ENCODE measurements at regions not wholly inside any gene's neighbourhood (a gene's known extent, or its start where the extent isn't known, plus 50 kb on each side); places are given as distances from the start of the nearest gene placed in this dataset.

DNA sequence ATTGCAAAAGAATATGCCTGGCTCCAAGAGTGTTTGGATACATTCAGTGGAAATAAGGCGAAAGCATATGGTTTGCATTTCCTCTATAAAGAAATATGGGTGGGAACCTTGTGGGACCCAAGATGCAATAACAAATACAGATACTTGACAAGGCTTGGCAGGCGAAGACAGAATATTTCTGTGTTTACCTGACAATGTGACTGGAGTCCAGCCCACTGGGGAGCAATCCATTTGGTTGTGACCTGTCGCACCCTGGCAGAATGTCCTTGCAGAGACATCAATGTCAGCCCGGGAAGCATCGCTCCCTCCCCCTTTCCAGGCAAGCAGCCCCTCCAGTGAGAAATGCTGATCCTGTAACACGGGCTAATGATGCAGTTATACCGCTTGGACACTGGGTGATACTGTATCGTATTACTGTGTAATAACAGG is 296.6 kb downstream of the MAF start:
- POLR2A ChIA-PET, result no interaction called here
- CTCF ChIA-PET, result no interaction called here
- no peak overlapping the region for H3K4me3 ChIP-seq (ENCODE audit: low read depth, low read length)
- no peaks in the 10 kb centered on the region for H3K9me3 ChIP-seq (ENCODE audit: control insufficient read depth, insufficient read depth, low read depth, low read length)
- no peaks in the 10 kb centered on the region for H3K4me1 ChIP-seq (ENCODE audit: control insufficient read depth, insufficient read depth, low read length)
- TF ChIP-seq ZNF19 (tag by site-specific recombination; IDR thresholded peaks at IDR 0.05; ENCODE audit: low read depth), result no peak
- TF ChIP-seq ZNF558 (tag by site-specific recombination; IDR thresholded peaks at IDR 0.05), result no peak
- TF ChIP-seq ZBTB20 (tag by site-specific recombination; IDR thresholded peaks at IDR 0.05), result no peak
- TF ChIP-seq ZNF202 (tag by site-specific recombination; IDR thresholded peaks at IDR 0.05; ENCODE audit: borderline replicate concordance), result no peak
- no peak for TF ChIP-seq ZNF555 (tag by site-specific recombination; conservative IDR thresholded peaks at IDR 0.05)
- TF ChIP-seq, protein P1, sequence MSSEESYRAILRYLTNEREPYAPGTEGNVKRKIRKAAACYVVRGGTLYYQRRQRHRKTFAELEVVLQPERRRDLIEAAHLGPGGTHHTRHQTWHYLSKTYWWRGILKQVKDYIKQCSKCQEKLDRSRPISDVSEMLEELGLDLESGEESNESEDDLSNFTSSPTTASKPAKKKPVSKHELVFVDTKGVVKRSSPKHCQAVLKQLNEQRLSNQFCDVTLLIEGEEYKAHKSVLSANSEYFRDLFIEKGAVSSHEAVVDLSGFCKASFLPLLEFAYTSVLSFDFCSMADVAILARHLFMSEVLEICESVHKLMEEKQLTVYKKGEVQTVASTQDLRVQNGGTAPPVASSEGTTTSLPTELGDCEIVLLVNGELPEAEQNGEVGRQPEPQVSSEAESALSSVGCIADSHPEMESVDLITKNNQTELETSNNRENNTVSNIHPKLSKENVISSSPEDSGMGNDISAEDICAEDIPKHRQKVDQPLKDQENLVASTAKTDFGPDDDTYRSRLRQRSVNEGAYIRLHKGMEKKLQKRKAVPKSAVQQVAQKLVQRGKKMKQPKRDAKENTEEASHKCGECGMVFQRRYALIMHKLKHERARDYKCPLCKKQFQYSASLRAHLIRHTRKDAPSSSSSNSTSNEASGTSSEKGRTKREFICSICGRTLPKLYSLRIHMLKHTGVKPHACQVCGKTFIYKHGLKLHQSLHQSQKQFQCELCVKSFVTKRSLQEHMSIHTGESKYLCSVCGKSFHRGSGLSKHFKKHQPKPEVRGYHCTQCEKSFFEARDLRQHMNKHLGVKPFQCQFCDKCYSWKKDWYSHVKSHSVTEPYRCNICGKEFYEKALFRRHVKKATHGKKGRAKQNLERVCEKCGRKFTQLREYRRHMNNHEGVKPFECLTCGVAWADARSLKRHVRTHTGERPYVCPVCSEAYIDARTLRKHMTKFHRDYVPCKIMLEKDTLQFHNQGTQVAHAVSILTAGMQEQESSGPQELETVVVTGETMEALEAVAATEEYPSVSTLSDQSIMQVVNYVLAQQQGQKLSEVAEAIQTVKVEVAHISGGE (tag by site-specific recombination; conservative IDR thresholded peaks at IDR 0.05; ENCODE audit: low read depth), result no peak
- TF ChIP-seq SETDB1 (IDR thresholded peaks at IDR 0.05; ENCODE audit: insufficient read length, low read length), result no peak
- TF ChIP-seq ZNF366 (tag by site-specific recombination; conservative IDR thresholded peaks at IDR 0.05), result no peak
- no peak for TF ChIP-seq ZNF837 (tag by site-specific recombination; IDR thresholded peaks at IDR 0.05)
- TF ChIP-seq, protein P2, sequence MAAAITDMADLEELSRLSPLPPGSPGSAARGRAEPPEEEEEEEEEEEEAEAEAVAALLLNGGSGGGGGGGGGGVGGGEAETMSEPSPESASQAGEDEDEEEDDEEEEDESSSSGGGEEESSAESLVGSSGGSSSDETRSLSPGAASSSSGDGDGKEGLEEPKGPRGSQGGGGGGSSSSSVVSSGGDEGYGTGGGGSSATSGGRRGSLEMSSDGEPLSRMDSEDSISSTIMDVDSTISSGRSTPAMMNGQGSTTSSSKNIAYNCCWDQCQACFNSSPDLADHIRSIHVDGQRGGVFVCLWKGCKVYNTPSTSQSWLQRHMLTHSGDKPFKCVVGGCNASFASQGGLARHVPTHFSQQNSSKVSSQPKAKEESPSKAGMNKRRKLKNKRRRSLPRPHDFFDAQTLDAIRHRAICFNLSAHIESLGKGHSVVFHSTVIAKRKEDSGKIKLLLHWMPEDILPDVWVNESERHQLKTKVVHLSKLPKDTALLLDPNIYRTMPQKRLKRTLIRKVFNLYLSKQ (tag by site-specific recombination; IDR thresholded peaks at IDR 0.05; ENCODE audit: borderline replicate concordance), result no peak
- TF ChIP-seq, protein P3, sequence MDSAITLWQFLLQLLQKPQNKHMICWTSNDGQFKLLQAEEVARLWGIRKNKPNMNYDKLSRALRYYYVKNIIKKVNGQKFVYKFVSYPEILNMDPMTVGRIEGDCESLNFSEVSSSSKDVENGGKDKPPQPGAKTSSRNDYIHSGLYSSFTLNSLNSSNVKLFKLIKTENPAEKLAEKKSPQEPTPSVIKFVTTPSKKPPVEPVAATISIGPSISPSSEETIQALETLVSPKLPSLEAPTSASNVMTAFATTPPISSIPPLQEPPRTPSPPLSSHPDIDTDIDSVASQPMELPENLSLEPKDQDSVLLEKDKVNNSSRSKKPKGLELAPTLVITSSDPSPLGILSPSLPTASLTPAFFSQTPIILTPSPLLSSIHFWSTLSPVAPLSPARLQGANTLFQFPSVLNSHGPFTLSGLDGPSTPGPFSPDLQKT (IDR thresholded peaks at IDR 0.05; ENCODE audit: borderline replicate concordance, low read depth, low read length), result no peak
- TF ChIP-seq ZNF777 (tag by site-specific recombination; IDR thresholded peaks at IDR 0.05; ENCODE audit: borderline replicate concordance), result no peak
- H3K36me3 ChIP-seq (ENCODE audit: control insufficient read depth in 2 of 2, insufficient read depth in 1 of 2, low read length in 2 of 2), result no peaks in the 10 kb centered on the region
- no peak overlapping the region for H3K27ac ChIP-seq (ENCODE audit: extremely low read depth, low read depth, low read length)

DNA sequence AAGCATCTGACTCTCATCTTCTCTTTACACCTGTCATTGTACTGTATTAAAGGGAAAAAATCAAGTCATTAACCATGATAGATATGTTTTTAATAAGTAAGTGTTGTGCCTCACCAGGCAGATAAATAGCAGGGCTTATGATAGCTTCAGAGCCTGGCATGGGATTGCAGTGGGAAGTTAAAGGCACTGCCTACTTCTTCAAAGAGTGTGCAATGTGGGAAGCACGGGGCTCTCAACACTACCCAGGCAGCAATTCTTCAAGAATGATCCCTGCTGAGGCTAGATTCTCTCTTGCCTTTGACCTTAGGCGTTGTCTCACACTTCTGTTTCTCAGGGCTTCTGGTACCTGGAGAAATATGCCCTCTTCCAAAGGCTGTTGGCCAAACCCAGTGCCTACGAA is 297.3 kb downstream of the MAF start:
- no peaks in the 10 kb centered on the region for H3K9me3 ChIP-seq (ENCODE audit: control insufficient read depth, insufficient read depth, low read depth, low read length)
- POLR2A ChIA-PET, result no interaction called here

More for the DNA sequence above, 297.3 kb downstream of the MAF start:
- no peak overlapping the region for H3K27ac ChIP-seq (ENCODE audit: extremely low read depth, low read depth, low read length)
- no peaks in the 10 kb centered on the region for H3K36me3 ChIP-seq (ENCODE audit: control insufficient read depth in 2 of 2, insufficient read depth in 1 of 2, low read length in 2 of 2)
- no peak overlapping the region for H3K4me3 ChIP-seq (ENCODE audit: low read depth, low read length)
- CTCF ChIA-PET, result no interaction called here
- H3K4me1 ChIP-seq (ENCODE audit: control insufficient read depth, insufficient read depth, low read length), result no peaks in the 10 kb centered on the region
- no peak for TF ChIP-seq ZBTB21 (tag by site-specific recombination; IDR thresholded peaks at IDR 0.05)
- no peak for TF ChIP-seq ZIC2 (tag by site-specific recombination; IDR thresholded peaks at IDR 0.05)
- no peak for TF ChIP-seq ZNF560 (tag by site-specific recombination; IDR thresholded peaks at IDR 0.05; ENCODE audit: borderline replicate concordance)
- no peak for TF ChIP-seq TRIM28 (IDR thresholded peaks at IDR 0.05; ENCODE audit: borderline replicate concordance, low read length)
- no peak for TF ChIP-seq ZNF747 (tag by site-specific recombination; IDR thresholded peaks at IDR 0.05)
- no peak for TF ChIP-seq ZNF174 (tag by site-specific recombination; IDR thresholded peaks at IDR 0.05)
- no peak for TF ChIP-seq PRDM1 (tag by site-specific recombination; IDR thresholded peaks at IDR 0.05)
- TF ChIP-seq ZNF311 (tag by site-specific recombination; IDR thresholded peaks at IDR 0.05; ENCODE audit: borderline replicate concordance), result no peak
- TF ChIP-seq ZNF274 (IDR thresholded peaks at IDR 0.05; ENCODE audit: low read length), result no peak
- TF ChIP-seq ZNF274 (tag by site-specific recombination; IDR thresholded peaks at IDR 0.05; ENCODE audit: borderline replicate concordance), result no peak
- no peak for TF ChIP-seq ZSCAN16 (tag by site-specific recombination; IDR thresholded peaks at IDR 0.05)
- no peak for TF ChIP-seq SP2 (tag by site-specific recombination; IDR thresholded peaks at IDR 0.05)
- TF ChIP-seq, protein P4, sequence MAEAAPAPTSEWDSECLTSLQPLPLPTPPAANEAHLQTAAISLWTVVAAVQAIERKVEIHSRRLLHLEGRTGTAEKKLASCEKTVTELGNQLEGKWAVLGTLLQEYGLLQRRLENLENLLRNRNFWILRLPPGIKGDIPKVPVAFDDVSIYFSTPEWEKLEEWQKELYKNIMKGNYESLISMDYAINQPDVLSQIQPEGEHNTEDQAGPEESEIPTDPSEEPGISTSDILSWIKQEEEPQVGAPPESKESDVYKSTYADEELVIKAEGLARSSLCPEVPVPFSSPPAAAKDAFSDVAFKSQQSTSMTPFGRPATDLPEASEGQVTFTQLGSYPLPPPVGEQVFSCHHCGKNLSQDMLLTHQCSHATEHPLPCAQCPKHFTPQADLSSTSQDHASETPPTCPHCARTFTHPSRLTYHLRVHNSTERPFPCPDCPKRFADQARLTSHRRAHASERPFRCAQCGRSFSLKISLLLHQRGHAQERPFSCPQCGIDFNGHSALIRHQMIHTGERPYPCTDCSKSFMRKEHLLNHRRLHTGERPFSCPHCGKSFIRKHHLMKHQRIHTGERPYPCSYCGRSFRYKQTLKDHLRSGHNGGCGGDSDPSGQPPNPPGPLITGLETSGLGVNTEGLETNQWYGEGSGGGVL (tag by site-specific recombination; IDR thresholded peaks at IDR 0.05), result no peak
- TF ChIP-seq ZFP69B (tag by site-specific recombination; IDR thresholded peaks at IDR 0.05), result no peak
- no peak for TF ChIP-seq ZNF184 (tag by site-specific recombination; IDR thresholded peaks at IDR 0.05)
- no peak for TF ChIP-seq KLF16 (tag by site-specific recombination; IDR thresholded peaks at IDR 0.05)
- no peak for TF ChIP-seq ZNF555 (tag by site-specific recombination; conservative IDR thresholded peaks at IDR 0.05)

Data from HEK293 (cell line).